H9 (cell line): ENCODE measurements at regions not wholly inside any gene's neighbourhood (a gene's known extent, or its start where the extent isn't known, plus 50 kb on each side); places are given as distances from the start of the nearest gene placed in this dataset.

Experiments used
- DNase-seq: peaks from one replicate; pipeline ENCODE4 v3.0.0-alpha.2; 2017
- H2AFZ ChIP-seq: one replicate; pipeline ENCODE4 v1.6.1; 2013; ENCODE audit warnings: mild to moderate bottlenecking, low read length, control low read depth, moderate library complexity
- H2AK5ac ChIP-seq: 2 replicates; pipeline ENCODE4 v1.6.1; 2013; ENCODE audit warnings: low read length, control low read depth, mixed read lengths; ENCODE audit not compliant: insufficient read length
- H2BK120ac ChIP-seq: one replicate; pipeline ENCODE4 v1.6.1; 2013; ENCODE audit warnings: low read depth, mild to moderate bottlenecking, low read length, control low read depth, inconsistent platforms; ENCODE audit not compliant: poor library complexity, severe bottlenecking
- H2BK12ac ChIP-seq: 2 replicates; pipeline ENCODE4 v1.6.1; 2013; ENCODE audit warnings: low read length, control low read depth, mixed read lengths, low read depth; ENCODE audit not compliant: insufficient read length
- H2BK15ac ChIP-seq: 2 replicates; pipeline ENCODE4 v1.6.1; 2013; ENCODE audit warnings: low read depth, low read length, control low read depth
- H2BK20ac ChIP-seq: one replicate; pipeline ENCODE4 v1.6.1; 2013; ENCODE audit warnings: low read depth, mild to moderate bottlenecking, low read length, control low read depth, inconsistent platforms; ENCODE audit not compliant: poor library complexity, severe bottlenecking
- H2BK5ac ChIP-seq: 2 replicates; pipeline ENCODE4 v1.6.1; 2013; ENCODE audit warnings: low read length, control low read depth, mixed read lengths; ENCODE audit not compliant: insufficient read length
- H3K14ac ChIP-seq: 2 replicates; pipeline ENCODE4 v1.6.1; 2013; ENCODE audit warnings: low read length, control low read depth; ENCODE audit not compliant: insufficient read depth
- H3K18ac ChIP-seq: 2 replicates; pipeline ENCODE4 v1.6.1; 2013; ENCODE audit warnings: low read depth, mild to moderate bottlenecking, mixed read lengths, low read length, control low read depth; ENCODE audit not compliant: insufficient read length
- H3K23ac ChIP-seq: 2 replicates; pipeline ENCODE4 v1.6.1; 2013; ENCODE audit warnings: low read length, control low read depth, mixed read lengths, low read depth; ENCODE audit not compliant: insufficient read length
- H3K23me2 ChIP-seq: 2 replicates; pipeline ENCODE4 v1.6.1; 2013; ENCODE audit warnings: low read depth, mild to moderate bottlenecking, mixed read lengths, low read length, control low read depth; ENCODE audit not compliant: insufficient read length, poor library complexity, severe bottlenecking
- H3K27ac ChIP-seq: 2 replicates; pipeline ENCODE4 v1.5.1; 2013; ENCODE audit warnings: low read length, control low read depth, mixed read lengths, low read depth; ENCODE audit not compliant: insufficient read length
- H3K27me3 ChIP-seq: 2 replicates; pipeline ENCODE4 v1.6.1; 2013; ENCODE audit warnings: low read length, control low read depth, inconsistent platforms; ENCODE audit not compliant: insufficient read depth
- H3K4ac ChIP-seq: 2 replicates; pipeline ENCODE4 v1.6.1; 2013; ENCODE audit warnings: low read depth, mild to moderate bottlenecking, control low read depth, inconsistent platforms, low read length, moderate library complexity
- H3K4me1 ChIP-seq: 2 replicates; pipeline ENCODE4 v1.6.1; 2013; ENCODE audit warnings: low read length, control low read depth, inconsistent platforms; ENCODE audit not compliant: insufficient read depth
- H3K4me2 ChIP-seq: 2 replicates; pipeline ENCODE4 v1.6.1; 2013; ENCODE audit warnings: low read length, control low read depth, mixed read lengths; ENCODE audit not compliant: insufficient read length, insufficient read depth
- H3K56ac ChIP-seq: 2 replicates; pipeline ENCODE4 v1.6.1; 2013; ENCODE audit warnings: low read depth, mild to moderate bottlenecking, mixed read lengths, low read length, control low read depth; ENCODE audit not compliant: insufficient read length
- H3K79me1 ChIP-seq: 2 replicates; pipeline ENCODE4 v1.6.1; 2013; ENCODE audit warnings: low read depth, mild to moderate bottlenecking, moderate library complexity, low read length, control low read depth, inconsistent platforms; ENCODE audit not compliant: insufficient read depth, poor library complexity, severe bottlenecking
- H3K79me2 ChIP-seq: 2 replicates; pipeline ENCODE4 v1.6.1; 2013; ENCODE audit warnings: low read length, control low read depth, inconsistent platforms; ENCODE audit not compliant: insufficient read depth
- H3K9ac ChIP-seq: 2 replicates; pipeline ENCODE4 v1.6.1; 2013; ENCODE audit warnings: low read length, control low read depth, mixed read lengths; ENCODE audit not compliant: insufficient read length; ENCODE audit errors: extremely low read depth
- H3K9me3 ChIP-seq: one replicate; pipeline ENCODE4 v1.6.1; 2013; ENCODE audit warnings: low read depth, low read length, inconsistent platforms; ENCODE audit not compliant: control insufficient read depth
- H3T11ph ChIP-seq: one replicate; pipeline ENCODE4 v1.6.1; 2013; ENCODE audit warnings: mild to moderate bottlenecking, low read length, control low read depth, inconsistent platforms
- H4K20me1 ChIP-seq: one replicate; pipeline ENCODE4 v1.6.1; 2013; ENCODE audit not compliant: control insufficient read depth, insufficient read length, insufficient read depth
- H4K5ac ChIP-seq: 2 replicates; pipeline ENCODE4 v1.6.1; 2013; ENCODE audit warnings: low read depth, mild to moderate bottlenecking, mixed read lengths, low read length, control low read depth; ENCODE audit not compliant: insufficient read length
- H4K8ac ChIP-seq: replicated peaks from 2 replicates; pipeline ENCODE4 v1.6.1; 2013; ENCODE audit warnings: low read length, control low read depth, mixed read lengths, low read depth; ENCODE audit not compliant: insufficient read length
- H4K91ac ChIP-seq: 2 replicates; pipeline ENCODE4 v1.6.1; 2013; ENCODE audit warnings: low read depth, mild to moderate bottlenecking, moderate library complexity, mixed read lengths, low read length, control low read depth; ENCODE audit not compliant: insufficient read length
- H3K27ac Mint-ChIP-seq, 3 experiments: 2 replicates in 2 of 3; 3 replicates in 1 of 3; pipeline ENCODE4 v1.8.0; 2020 to 2021; ENCODE audit warnings: mixed read lengths in 3 of 3, mild to moderate bottlenecking in 1 of 3, moderate library complexity in 1 of 3
- H3K27me3 Mint-ChIP-seq: 2 replicates; pipeline ENCODE4 v1.8.0; 2021; ENCODE audit warnings: low read depth, mild to moderate bottlenecking, moderate library complexity, mixed read lengths
- H3K36me3 Mint-ChIP-seq, 3 experiments: 2 replicates in 2 of 3; 3 replicates in 1 of 3; pipeline ENCODE4 v1.8.0; 2020 to 2021; ENCODE audit warnings: low read depth in 3 of 3, mixed read lengths in 3 of 3; ENCODE audit not compliant: insufficient read depth in 1 of 3
- H3K4me1 Mint-ChIP-seq, 2 experiments: 2 replicates each; pipeline ENCODE4 v1.8.0; 2020; ENCODE audit warnings: mixed read lengths in 2 of 2
- H3K4me3 Mint-ChIP-seq, 2 experiments: 2 replicates in 1 of 2; 3 replicates in 1 of 2; pipeline ENCODE4 v1.8.0; 2020 to 2021; ENCODE audit warnings: mild to moderate bottlenecking in 2 of 2, mixed read lengths in 2 of 2, moderate library complexity in 1 of 2
- H3K9me3 Mint-ChIP-seq, 2 experiments: 2 replicates in 1 of 2; 3 replicates in 1 of 2; pipeline ENCODE4 v1.8.0; 2020; ENCODE audit warnings: mild to moderate bottlenecking in 2 of 2, mixed read lengths in 2 of 2, moderate library complexity in 1 of 2
- WGBS: extraction: QIAGEN DNeasy Blood & Tissue Kit; methylation state at CpG from one replicate; pipeline ENCODE4 v1.1.7; 2013; ENCODE audit warnings: missing lambda C conversion rate, low lambda C conversion rate, mixed read lengths; ENCODE audit not compliant: insufficient read length; ENCODE audit errors: extremely low coverage; 5-methylcytosine and 5-hydroxymethylcytosine counted together
- TF ChIP-seq, protein P1 (sequence below): fragments of 200-600 bp; sonication (generic); conservative IDR thresholded peaks from 3 replicates; pipeline ENCODE4 v1.8.0; 2021; ENCODE audit warnings: antibody characterized with exemption, mild to moderate bottlenecking

DNA sequence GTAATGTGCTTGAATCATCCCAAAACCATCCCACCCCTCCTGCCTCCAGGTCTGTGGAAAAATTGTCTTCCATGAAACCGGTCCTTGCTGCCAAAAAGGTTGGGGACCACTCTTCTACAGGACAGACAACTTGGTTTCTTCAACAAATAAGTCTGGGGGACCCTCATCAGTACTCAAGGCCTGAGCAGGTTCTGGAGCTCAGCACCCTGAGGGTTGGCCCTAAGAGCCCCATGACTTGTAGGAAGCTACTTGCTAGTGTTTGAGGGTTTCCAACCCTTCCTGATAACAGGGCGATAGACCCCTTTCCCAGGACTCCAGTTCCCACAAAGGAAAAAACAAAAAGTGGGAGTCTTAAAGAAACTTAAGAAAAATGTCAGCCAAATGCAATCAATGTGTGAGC lies 52.9 kb upstream of the SLCO2A1 start:
- no peak overlapping the region for H4K8ac ChIP-seq
- peaks cover 14 to 21% of the 10 kb centered on the region in 2 experiments for H3K9me3 Mint-ChIP-seq
- no peaks in the 10 kb centered on the region for H3K27me3 Mint-ChIP-seq
- no peak overlapping the region for H3K27ac ChIP-seq
- H3K4me1 ChIP-seq: no peaks in the 10 kb centered on the region
- no peak overlapping the region for H3K23ac ChIP-seq
- no peak overlapping the region for H3K27ac Mint-ChIP-seq
- H2BK5ac ChIP-seq: no peak overlapping the region
- no peak overlapping the region for H2BK12ac ChIP-seq
- no peaks in the 10 kb centered on the region for H3K23me2 ChIP-seq
- H3K27me3 ChIP-seq: no peaks in the 10 kb centered on the region
- H4K20me1 ChIP-seq: no peaks in the 10 kb centered on the region
- no peak overlapping the region for H2BK120ac ChIP-seq
- H3K9ac ChIP-seq: no peak overlapping the region
- no peak overlapping the region for H3K4me3 Mint-ChIP-seq
- H2BK15ac ChIP-seq: no peak overlapping the region
- no peaks in the 10 kb centered on the region for H3K79me2 ChIP-seq
- no peak overlapping the region for H2BK20ac ChIP-seq
- no peak overlapping the region for H3K4ac ChIP-seq
- no peak overlapping the region for H3K4me2 ChIP-seq
- peaks cover 8% of the 10 kb centered on the region for H3K9me3 ChIP-seq
- no peak overlapping the region for H2AK5ac ChIP-seq
- DNase-seq: no peak
- TF ChIP-seq, protein P1, sequence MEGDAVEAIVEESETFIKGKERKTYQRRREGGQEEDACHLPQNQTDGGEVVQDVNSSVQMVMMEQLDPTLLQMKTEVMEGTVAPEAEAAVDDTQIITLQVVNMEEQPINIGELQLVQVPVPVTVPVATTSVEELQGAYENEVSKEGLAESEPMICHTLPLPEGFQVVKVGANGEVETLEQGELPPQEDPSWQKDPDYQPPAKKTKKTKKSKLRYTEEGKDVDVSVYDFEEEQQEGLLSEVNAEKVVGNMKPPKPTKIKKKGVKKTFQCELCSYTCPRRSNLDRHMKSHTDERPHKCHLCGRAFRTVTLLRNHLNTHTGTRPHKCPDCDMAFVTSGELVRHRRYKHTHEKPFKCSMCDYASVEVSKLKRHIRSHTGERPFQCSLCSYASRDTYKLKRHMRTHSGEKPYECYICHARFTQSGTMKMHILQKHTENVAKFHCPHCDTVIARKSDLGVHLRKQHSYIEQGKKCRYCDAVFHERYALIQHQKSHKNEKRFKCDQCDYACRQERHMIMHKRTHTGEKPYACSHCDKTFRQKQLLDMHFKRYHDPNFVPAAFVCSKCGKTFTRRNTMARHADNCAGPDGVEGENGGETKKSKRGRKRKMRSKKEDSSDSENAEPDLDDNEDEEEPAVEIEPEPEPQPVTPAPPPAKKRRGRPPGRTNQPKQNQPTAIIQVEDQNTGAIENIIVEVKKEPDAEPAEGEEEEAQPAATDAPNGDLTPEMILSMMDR: no peak
- peaks cover 3 to 4% (median 3%) of the 10 kb centered on the region in 3 experiments; a peak in 4 of 7 replicates for H3K36me3 Mint-ChIP-seq
- H3K14ac ChIP-seq: no peak overlapping the region
- no peaks in the 10 kb centered on the region for H3K79me1 ChIP-seq
- H4K5ac ChIP-seq: no peak overlapping the region
- H3T11ph ChIP-seq: no peak overlapping the region
- no peak overlapping the region for H3K18ac ChIP-seq
- WGBS: no CpG with 5 or more reads among the region's 2 CpGs
- H2AFZ ChIP-seq: no peak overlapping the region
- no peak overlapping the region for H4K91ac ChIP-seq
- no peak overlapping the region for H3K56ac ChIP-seq
- H3K4me1 Mint-ChIP-seq: no peaks in the 10 kb centered on the region
